22Rv1 (cell line): ENCODE measurements at regions not wholly inside any gene's neighbourhood (a gene's known extent, or its start where the extent isn't known, plus 50 kb on each side); places are given as distances from the start of the nearest gene placed in this dataset.
"Not testable (repeated sequence)": the region's sequence is repeated elsewhere in the genome, so short reads cannot be mapped to it uniquely, and the experiment has no call there.

Experiments used
- H3K27ac ChIP-seq: fragments of 450-650 bp; 2 replicates; pipeline ENCODE4 v1.5.1; 2017
- ZFX ChIP-seq: fragments of 450-650 bp; IDR thresholded peaks from 2 replicates; pipeline ENCODE4 v1.6.1; 2017; ENCODE audit warnings: antibody characterized with exemption, borderline replicate concordance
- TF ChIP-seq, protein P1 (sequence below): fragments of 450-650 bp; IDR thresholded peaks from 2 replicates; pipeline ENCODE4 v1.5.1; 2017; ENCODE audit warnings: mild to moderate bottlenecking

DNA sequence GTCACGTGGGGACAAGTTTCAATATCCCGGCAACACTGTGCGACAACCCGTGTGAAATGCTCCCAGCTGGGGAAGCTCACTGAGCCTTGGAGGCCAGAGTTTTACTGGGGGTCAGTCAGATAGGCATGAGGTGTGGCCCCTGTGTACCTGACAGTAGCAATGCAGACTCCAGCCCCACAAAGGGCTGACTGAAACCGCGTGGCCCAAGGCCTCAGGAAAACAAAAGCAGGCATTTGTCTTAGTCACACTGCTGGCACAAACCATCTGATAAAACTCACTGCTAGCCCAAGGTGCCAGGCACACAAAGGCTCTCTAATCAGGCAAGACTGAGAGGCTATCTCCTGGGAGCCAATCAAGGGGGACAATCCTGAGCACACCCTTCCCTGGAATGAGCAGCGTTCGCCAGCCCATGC is 786.6 kb upstream of the RAB6C start:
- no peak for TF ChIP-seq ZFX
- TF ChIP-seq, protein P1, sequence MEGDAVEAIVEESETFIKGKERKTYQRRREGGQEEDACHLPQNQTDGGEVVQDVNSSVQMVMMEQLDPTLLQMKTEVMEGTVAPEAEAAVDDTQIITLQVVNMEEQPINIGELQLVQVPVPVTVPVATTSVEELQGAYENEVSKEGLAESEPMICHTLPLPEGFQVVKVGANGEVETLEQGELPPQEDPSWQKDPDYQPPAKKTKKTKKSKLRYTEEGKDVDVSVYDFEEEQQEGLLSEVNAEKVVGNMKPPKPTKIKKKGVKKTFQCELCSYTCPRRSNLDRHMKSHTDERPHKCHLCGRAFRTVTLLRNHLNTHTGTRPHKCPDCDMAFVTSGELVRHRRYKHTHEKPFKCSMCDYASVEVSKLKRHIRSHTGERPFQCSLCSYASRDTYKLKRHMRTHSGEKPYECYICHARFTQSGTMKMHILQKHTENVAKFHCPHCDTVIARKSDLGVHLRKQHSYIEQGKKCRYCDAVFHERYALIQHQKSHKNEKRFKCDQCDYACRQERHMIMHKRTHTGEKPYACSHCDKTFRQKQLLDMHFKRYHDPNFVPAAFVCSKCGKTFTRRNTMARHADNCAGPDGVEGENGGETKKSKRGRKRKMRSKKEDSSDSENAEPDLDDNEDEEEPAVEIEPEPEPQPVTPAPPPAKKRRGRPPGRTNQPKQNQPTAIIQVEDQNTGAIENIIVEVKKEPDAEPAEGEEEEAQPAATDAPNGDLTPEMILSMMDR, result no peak
- no peak overlapping the region for H3K27ac ChIP-seq

DNA sequence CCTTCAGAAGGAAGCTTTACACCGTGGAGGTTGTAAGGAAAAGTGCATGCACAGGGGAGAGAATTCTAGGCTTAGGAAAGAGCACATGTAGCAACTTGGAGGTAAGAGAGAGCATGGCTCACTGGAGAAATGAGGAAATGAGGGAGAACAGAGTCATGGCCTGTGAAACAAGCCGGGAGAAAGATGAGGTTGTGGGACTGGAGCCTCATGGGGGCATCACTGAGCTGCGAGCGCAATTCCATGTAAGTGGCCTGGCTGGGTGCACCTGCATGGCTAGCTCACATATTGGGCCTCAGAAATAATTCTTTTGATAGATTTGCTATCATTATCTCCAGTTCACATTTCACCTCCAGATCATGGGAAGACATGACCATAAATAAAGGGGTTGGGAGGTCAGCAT is 785.5 kb upstream of the RAB6C start:
- no peak overlapping the region for H3K27ac ChIP-seq
- TF ChIP-seq ZFX, result no peak
- TF ChIP-seq, protein P1, result no peak

DNA sequence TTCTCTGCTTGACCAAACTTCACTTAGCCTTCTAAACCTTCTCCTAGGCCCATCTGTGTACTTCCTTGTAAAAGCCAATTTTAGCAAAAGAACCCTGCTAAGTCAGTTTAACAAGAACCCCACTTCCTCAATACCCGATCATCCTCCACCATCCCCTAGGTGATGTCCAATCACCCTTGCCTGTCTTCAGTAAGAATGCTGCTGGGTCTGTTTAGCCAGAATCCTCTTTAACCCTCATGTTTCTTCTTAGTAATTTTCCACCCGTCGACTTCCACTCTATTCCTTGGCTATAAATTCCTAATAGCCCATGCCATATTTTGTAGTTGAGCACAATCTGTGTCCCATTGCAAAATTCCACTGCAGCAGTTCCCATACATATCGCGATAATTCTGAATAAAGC is 780.0 kb upstream of the RAB6C start:
- H3K27ac ChIP-seq, result no peak overlapping the region
- no peak for TF ChIP-seq ZFX
- TF ChIP-seq, protein P1, result no peak

DNA sequence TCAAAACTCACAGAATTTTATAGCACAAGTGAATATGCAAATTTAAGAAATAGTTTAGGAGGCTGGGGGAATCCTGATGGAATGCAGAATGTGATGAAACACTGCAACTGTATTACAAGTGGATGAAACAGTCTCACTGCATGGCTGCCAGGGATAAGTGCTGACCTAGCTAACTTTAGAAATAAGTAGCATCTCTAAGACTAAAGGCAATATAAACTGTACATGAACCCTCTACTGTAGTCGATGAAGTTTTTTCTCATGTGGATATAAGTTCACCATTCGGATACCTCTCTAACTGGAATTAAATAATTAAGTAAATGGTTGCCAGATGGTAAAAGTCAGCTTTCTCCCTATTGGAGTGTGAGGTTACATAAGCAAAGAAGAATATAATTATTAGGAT is 777.8 kb upstream of the RAB6C start:
- no peak overlapping the region for H3K27ac ChIP-seq
- TF ChIP-seq ZFX, result no peak
- TF ChIP-seq, protein P1, result no peak

DNA sequence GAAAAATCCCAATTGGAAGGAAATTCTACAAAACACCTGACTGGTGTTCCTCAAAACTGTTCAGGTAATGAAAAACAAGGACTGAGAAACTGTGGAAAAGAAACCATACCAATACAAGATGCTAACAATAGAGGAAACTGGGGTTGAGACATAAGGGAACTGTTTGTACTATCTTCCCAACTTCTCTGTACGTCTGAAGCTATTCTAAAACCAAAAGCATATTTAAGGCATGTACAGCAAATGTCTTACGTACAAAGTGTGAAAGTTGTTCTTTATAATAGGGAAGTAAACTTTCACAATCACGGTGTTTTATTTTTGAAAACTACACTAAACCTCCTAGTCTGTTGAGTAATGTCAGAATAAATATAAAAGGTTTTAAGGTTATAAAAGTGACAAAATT is 776.1 kb upstream of the RAB6C start:
- TF ChIP-seq ZFX, result no peak
- TF ChIP-seq, protein P1, result no peak
- no peak overlapping the region for H3K27ac ChIP-seq

DNA sequence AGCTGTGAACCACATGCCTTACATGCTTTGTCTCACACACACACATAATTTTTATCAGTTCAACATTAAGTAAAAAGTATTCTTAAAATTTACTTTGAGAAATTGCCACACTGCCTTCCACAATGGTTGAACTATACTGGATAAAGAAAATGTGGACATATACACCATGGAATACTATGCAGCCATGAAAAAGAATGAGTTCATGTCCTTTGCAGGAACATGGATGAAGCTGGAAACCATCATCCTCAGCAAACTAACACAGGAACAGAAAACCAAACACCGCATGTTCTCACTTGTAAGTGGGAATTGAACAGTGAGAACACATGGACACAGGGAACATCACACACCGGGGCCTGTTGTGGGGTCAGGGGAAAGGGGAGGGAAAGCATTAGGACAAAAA is 774.9 kb upstream of the RAB6C start:
- not testable (repeated sequence) for H3K27ac ChIP-seq

DNA sequence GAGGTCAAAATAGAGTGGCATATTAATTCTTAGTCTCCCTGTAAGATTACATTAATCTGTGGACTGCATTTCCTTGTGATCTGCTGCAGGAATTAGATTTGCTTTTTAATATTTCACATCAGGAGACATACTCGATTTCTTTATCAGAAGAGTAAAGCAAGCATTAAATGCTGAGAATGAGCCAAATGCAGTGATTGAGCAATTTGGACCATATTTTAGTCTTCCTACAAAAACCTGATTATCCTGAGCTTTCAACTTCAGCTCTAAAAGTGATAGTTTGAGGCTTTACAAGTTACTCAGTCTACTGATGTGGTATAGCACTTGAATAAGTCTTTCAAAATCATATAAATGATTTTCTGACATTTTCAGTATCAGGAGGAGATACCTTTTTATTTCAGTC is 774.3 kb upstream of the RAB6C start:
- H3K27ac ChIP-seq, result no peak overlapping the region
- TF ChIP-seq, protein P1, result no peak
- TF ChIP-seq ZFX, result no peak

DNA sequence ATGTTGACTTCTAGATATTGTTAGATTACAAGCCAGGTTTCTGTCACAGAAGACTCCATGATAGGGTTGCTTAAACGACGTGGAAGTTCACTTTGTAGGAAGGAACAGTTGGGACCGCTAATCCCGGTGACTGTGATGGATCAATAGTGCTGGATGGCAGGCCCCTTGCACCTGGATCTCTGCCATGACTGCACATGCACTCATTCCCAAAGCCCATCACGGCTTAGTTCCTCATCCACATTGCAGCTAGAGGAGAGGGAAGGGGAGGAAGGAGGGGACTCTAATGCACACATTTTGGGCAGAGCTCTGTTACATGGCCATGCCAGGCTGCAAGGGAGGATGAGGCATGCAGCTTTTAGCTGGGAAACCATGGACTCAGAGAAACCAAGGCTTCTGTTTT is 773.7 kb upstream of the RAB6C start:
- H3K27ac ChIP-seq, result no peak overlapping the region
- no peak for TF ChIP-seq ZFX
- TF ChIP-seq, protein P1, result no peak
